Stimulated activated naive B cell treated with anti-CD40 and anti-IgM and Interleukin-4, amounts not matched to agents 10 μg/mL and 1 μg/mL and 100 μg/mL, for 72 hours (primary cell): ENCODE measurements at regions not wholly inside any gene's neighbourhood (a gene's known extent, or its start where the extent isn't known, plus 50 kb on each side); places are given as distances from the start of the nearest gene placed in this dataset.
A peak's percentile ranks its signal among the peaks of the same experiment; 100 is the strongest.
"Not testable (repeated sequence)": the region's sequence is repeated elsewhere in the genome, so short reads cannot be mapped to it uniquely, and the experiment has no call there.

Source experiments
- ATAC-seq, 2 donors: fragments of 150-1000 bp; cut with Tn5 transposase; replicated peaks; 2 replicates each; pipeline ENCODE4 v1.10.0; 2021; ENCODE audit warnings: moderate library complexity in 1 of 2
- DNase-seq: peaks from one replicate; pipeline ENCODE4 v3.0.0; 2021
- H3K27ac Mint-ChIP-seq: one replicate; pipeline ENCODE4 v1.8.0; 2022; ENCODE audit warnings: mild to moderate bottlenecking, mixed read lengths
- H3K27me3 Mint-ChIP-seq, 2 donors: one replicate each; pipeline ENCODE4 v1.8.0; 2022; ENCODE audit warnings: mixed read lengths in 2 of 2
- H3K36me3 Mint-ChIP-seq, 2 donors: one replicate each; pipeline ENCODE4 v1.8.0; 2022; ENCODE audit warnings: mixed read lengths in 2 of 2, mild to moderate bottlenecking in 1 of 2
- H3K4me1 Mint-ChIP-seq, 2 donors: one replicate each; pipeline ENCODE4 v1.8.0; 2022; ENCODE audit warnings: mixed read lengths in 2 of 2, mild to moderate bottlenecking in 1 of 2
- H3K4me3 Mint-ChIP-seq, 2 donors: one replicate each; pipeline ENCODE4 v1.8.0; 2022; ENCODE audit warnings: mild to moderate bottlenecking in 2 of 2, mixed read lengths in 2 of 2, moderate library complexity in 1 of 2
- H3K9me3 Mint-ChIP-seq, 2 donors: one replicate each; pipeline ENCODE4 v1.8.0; 2022; ENCODE audit warnings: mixed read lengths in 2 of 2, mild to moderate bottlenecking in 1 of 2

DNA sequence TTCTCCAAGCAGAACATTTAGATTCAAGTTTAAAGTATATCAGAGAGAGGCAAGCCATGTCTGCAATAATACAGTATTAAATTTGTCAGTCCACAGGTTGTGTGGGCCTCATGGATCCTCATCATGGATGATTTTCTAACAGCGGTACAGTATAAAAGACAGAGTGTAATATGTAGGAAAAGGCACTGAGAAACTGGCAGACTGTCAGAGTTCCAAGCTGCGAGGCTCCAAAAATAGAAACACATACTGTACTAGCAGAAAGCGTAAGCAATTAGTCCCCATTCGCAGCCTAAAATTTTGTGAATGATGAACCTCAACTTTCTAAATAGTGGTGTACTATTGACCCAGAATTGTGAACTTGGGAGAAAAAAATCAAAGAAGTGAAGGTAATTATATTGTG, 933.3 kb downstream of the XPNPEP1 start:
- DNase-seq (no peak), ATAC-seq (no peak)
- Mint-ChIP-seq H3K4me3 (no peak overlapping the region), H3K27ac (no peak overlapping the region), H3K36me3 (no peaks in the 10 kb centered on the region), H3K4me1 (no peaks in the 10 kb centered on the region), H3K27me3 (no peaks in the 10 kb centered on the region), H3K9me3 (peaks cover 0 to 2% of the 10 kb centered on the region in 2 donors)

- Mint-ChIP-seq H3K27me3 (no peaks in the 10 kb centered on the region), H3K27ac (no peak overlapping the region), H3K4me3 (no peak overlapping the region), H3K9me3 (peaks cover 2 to 7% of the 10 kb centered on the region in 2 donors), H3K4me1 (no peaks in the 10 kb centered on the region), H3K36me3 (no peaks in the 10 kb centered on the region)
- ATAC-seq: no peak
- DNase-seq: no peak
Measured at GRCh38 chr10:108982159-108982558, 941.2 kb downstream of the XPNPEP1 start.

GRCh38 chr10:108980869-108981268, 942.4 kb downstream of the XPNPEP1 start:
- H3K27ac Mint-ChIP-seq: no peak overlapping the region
- DNase-seq (no peak), ATAC-seq (no peak)
- H3K4me1 Mint-ChIP-seq: no peaks in the 10 kb centered on the region
- H3K9me3 Mint-ChIP-seq: peaks cover 9 to 12% of the 10 kb centered on the region in 2 donors
- no peaks in the 10 kb centered on the region for H3K36me3 Mint-ChIP-seq
- H3K4me3 Mint-ChIP-seq: no peak overlapping the region
- no peaks in the 10 kb centered on the region for H3K27me3 Mint-ChIP-seq

DNA sequence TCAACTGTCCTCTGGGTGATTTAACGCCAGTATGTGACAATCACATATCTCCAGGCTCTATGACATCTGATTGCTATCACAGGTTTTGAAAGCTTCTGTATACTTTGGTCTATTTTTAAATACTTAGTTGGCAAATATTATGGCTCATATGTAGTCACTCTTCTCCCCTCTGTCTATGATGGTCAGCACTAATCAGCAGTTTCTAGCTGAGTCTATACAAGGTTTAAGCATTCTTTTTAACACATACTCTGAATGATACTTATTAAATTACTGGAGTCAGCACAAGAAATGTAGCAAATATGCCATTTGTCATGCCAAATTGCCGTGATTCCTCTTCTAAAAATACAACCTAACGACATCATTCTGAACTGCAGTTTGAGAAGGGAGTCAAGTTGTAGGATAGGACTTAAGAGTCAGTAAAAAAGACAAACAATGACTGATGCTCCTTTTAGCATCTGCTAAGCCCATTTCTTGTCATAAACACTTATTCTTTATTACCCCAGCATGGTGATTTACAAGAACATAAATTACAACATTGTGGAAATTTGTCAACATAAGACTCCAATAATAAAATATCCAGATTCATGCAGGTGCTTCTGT, 947.8 kb downstream of the XPNPEP1 start:
- H3K27me3 Mint-ChIP-seq: no peaks in the 10 kb centered on the region
- H3K9me3 Mint-ChIP-seq: peaks cover 12 to 14% of the 10 kb centered on the region in 2 donors
- DNase-seq: no peak
- H3K27ac Mint-ChIP-seq: no peak overlapping the region
- H3K36me3 Mint-ChIP-seq: no peaks in the 10 kb centered on the region
- no peaks in the 10 kb centered on the region for H3K4me1 Mint-ChIP-seq
- no peak overlapping the region for H3K4me3 Mint-ChIP-seq
- no peak for ATAC-seq

GRCh38 chr10:108970016-108970415, 953.3 kb downstream of the XPNPEP1 start:
- DNase-seq (no peak), ATAC-seq (no peak)
- no peak overlapping the region for H3K4me3 Mint-ChIP-seq
- H3K27ac Mint-ChIP-seq: no peak overlapping the region
- H3K4me1 Mint-ChIP-seq: no peaks in the 10 kb centered on the region
- H3K9me3 Mint-ChIP-seq: peaks cover 3 to 7% of the 10 kb centered on the region in 2 donors
- H3K36me3 Mint-ChIP-seq: no peaks in the 10 kb centered on the region
- H3K27me3 Mint-ChIP-seq: no peaks in the 10 kb centered on the region

GRCh38 chr10:108966411-108966810, 956.9 kb downstream of the XPNPEP1 start:
- Mint-ChIP-seq H3K9me3 (peaks cover 0 to 2% of the 10 kb centered on the region in 2 donors), H3K36me3 (no peaks in the 10 kb centered on the region), H3K4me3 (no peak overlapping the region), H3K4me1 (no peaks in the 10 kb centered on the region), H3K27ac (no peak overlapping the region), H3K27me3 (no peaks in the 10 kb centered on the region)
- no peak for DNase-seq
- no peak for ATAC-seq

- Mint-ChIP-seq H3K27me3 (no peaks in the 10 kb centered on the region), H3K9me3 (peaks cover 0 to 2% of the 10 kb centered on the region in 2 donors), H3K27ac (no peak overlapping the region), H3K4me1 (no peaks in the 10 kb centered on the region), H3K36me3 (no peaks in the 10 kb centered on the region), H3K4me3 (no peak overlapping the region)
- DNase-seq (no peak), ATAC-seq (no peak)
Measured at GRCh38 chr10:108966005-108966404, 957.3 kb downstream of the XPNPEP1 start.

DNA sequence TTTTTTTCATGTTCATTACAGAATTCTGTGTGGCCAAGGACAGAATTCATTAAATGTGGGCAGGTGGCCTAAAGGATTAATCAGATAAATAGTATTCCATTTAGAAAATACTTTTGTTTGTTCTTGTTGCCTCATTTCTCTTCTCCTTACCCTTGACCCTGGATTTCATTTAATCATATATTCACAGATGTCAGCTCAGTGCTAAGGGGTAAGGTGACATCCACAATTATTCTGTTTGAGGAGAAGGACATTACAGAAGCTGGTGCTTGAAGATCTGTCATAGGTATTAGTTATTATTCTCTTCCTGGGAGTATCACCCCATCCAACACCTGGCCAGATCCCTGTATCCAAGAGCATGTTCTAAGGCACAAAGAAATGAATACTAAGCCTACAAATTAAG, 961.1 kb downstream of the XPNPEP1 start:
- no peaks in the 10 kb centered on the region for H3K27me3 Mint-ChIP-seq
- H3K9me3 Mint-ChIP-seq: peaks cover 0 to 1% of the 10 kb centered on the region in 2 donors
- H3K27ac Mint-ChIP-seq: no peak overlapping the region
- H3K4me3 Mint-ChIP-seq: no peak overlapping the region
- DNase-seq: no peak
- no peaks in the 10 kb centered on the region for H3K4me1 Mint-ChIP-seq
- no peaks in the 10 kb centered on the region for H3K36me3 Mint-ChIP-seq
- ATAC-seq: no peak

- Mint-ChIP-seq H3K27ac (no peak overlapping the region), H3K4me3 (no peak overlapping the region), H3K4me1 (no peaks in the 10 kb centered on the region), H3K9me3 (peaks cover 8 to 14% of the 10 kb centered on the region in 2 donors), H3K36me3 (no peaks in the 10 kb centered on the region), H3K27me3 (no peaks in the 10 kb centered on the region)
- no peak for DNase-seq
- no peak for ATAC-seq
Measured at GRCh38 chr10:108957681-108958080, 965.6 kb downstream of the XPNPEP1 start.

DNA sequence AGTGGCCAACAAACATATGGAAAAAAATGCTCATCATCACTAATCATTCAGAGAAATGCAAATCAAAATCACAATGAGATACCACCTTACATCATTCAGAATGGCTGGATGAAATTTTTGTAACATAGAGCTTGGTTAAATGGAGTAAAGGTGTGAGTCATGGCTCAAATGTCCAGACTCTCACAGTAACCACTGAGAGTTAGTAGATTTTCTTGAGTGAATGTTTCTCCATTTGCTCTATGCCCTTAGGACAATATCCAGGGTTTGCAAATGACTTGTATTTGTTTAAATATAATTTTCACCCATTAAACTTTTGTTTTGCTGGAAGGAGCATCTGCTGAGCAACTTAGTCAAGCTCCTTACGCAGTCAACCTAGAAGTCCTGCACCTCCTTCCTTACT, 967.2 kb downstream of the XPNPEP1 start:
- no peaks in the 10 kb centered on the region for H3K4me1 Mint-ChIP-seq
- no peaks in the 10 kb centered on the region for H3K36me3 Mint-ChIP-seq
- ATAC-seq (no peak), DNase-seq (no peak)
- H3K9me3 Mint-ChIP-seq: peaks cover 12 to 23% of the 10 kb centered on the region in 2 donors
- H3K27me3 Mint-ChIP-seq: no peaks in the 10 kb centered on the region
- no peak overlapping the region for H3K27ac Mint-ChIP-seq
- no peak overlapping the region for H3K4me3 Mint-ChIP-seq

DNA sequence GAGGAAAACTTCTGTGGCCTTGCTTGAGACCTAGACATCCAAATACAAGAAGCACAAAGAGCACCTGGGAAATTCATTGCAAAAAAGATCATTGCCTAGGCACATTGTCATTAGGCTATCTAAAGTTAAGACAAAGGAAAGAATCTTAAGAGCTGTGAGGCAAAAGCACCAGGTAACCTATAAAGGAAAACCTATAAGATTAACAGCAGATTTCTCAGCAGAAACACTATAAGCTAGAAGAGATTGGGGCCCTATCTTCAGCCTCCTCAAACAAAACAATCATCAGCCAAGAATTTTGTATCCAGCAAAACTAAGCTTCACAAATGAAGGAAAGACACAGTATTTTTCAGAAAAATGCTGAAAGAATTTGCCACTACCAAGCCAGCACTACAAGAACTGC, 1003.3 kb downstream of the XPNPEP1 start:
- not testable (repeated sequence) for H3K27ac Mint-ChIP-seq, H3K4me1 Mint-ChIP-seq, H3K27me3 Mint-ChIP-seq, DNase-seq, H3K36me3 Mint-ChIP-seq, ATAC-seq, H3K4me3 Mint-ChIP-seq
- peaks cover 11 to 12% of the 10 kb centered on the region in 2 donors for H3K9me3 Mint-ChIP-seq

DNA sequence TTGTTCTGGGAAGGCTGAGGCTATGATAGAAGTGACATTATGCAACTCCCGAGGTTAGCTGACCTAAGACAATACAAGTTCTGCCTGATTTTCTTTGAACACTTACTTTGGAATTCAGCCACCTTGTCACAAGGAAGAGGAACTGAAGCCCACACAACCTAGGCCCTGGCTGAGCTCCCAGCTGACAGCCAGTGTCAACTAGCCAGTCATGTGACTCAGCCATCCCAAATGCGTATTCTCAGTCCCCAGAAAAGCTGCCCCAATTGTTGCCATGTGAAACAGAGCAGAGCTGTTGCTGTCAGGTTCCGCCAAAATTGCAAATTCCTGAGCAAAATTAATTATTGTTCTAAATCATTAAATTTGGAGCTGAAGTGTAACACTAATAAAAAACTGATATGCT, 1010.0 kb downstream of the XPNPEP1 start:
- ATAC-seq (no peak), DNase-seq (no peak)
- Mint-ChIP-seq H3K9me3 (no peaks in the 10 kb centered on the region), H3K27me3 (peaks cover 20 to 23% of the 10 kb centered on the region in 2 donors), H3K4me1 (no peaks in the 10 kb centered on the region), H3K27ac (no peak overlapping the region), H3K4me3 (no peak overlapping the region), H3K36me3 (no peaks in the 10 kb centered on the region)

DNA sequence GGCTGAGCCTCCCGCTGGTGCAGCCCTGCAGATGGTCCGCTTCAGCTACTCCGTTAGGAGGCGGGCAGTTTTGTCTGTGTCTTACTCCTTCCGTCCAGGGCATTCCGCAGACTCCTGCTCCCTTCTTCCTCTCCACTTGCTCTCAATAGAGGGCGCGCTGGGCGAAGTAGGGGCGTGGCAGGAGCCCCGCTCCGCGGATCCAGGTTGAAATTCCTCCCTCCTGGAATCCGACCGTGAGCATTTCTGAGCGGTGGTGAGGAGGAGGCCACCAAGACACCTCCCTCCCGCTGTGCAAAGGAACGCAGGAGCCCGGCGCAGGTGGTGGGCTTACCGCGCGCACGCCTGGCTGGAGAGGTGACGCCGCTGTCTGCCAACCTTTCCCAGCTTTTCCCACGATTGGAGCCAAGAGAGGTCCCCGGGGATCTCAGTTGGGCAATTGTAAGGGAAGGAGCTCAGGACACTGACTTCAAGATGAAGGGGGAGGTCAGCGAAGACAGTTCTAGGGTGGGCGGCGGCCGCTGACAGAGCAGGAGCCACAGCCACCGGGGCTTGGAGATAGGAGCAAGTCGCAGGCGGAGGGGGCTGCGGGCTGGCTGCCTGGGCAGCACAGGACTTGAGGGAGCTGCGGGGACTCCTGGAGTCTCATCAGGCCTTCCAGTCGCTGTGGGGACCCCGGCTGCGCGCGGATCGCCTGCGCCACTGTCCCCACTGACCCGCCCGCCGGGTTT, 1011.3 kb downstream of the XPNPEP1 start:
- Mint-ChIP-seq H3K36me3 (no peaks in the 10 kb centered on the region), H3K27me3 (peaks cover 20 to 28% of the 10 kb centered on the region in 2 donors), H3K4me3 (peak overlapping the region; percentile 46 to 48), H3K4me1 (no peaks in the 10 kb centered on the region), H3K9me3 (no peaks in the 10 kb centered on the region), H3K27ac (no peak overlapping the region)
- DNase-seq (no peak), ATAC-seq (peak in 1 of 2 donors; percentile 50)

GRCh38 chr10:108908096-108908495, 1015.2 kb downstream of the XPNPEP1 start:
- H3K27ac Mint-ChIP-seq: no peak overlapping the region
- DNase-seq (no peak), ATAC-seq (no peak)
- no peaks in the 10 kb centered on the region for H3K36me3 Mint-ChIP-seq
- H3K27me3 Mint-ChIP-seq: peaks cover 16 to 26% of the 10 kb centered on the region in 2 donors
- H3K9me3 Mint-ChIP-seq: no peaks in the 10 kb centered on the region
- no peak overlapping the region for H3K4me3 Mint-ChIP-seq
- no peaks in the 10 kb centered on the region for H3K4me1 Mint-ChIP-seq

DNA sequence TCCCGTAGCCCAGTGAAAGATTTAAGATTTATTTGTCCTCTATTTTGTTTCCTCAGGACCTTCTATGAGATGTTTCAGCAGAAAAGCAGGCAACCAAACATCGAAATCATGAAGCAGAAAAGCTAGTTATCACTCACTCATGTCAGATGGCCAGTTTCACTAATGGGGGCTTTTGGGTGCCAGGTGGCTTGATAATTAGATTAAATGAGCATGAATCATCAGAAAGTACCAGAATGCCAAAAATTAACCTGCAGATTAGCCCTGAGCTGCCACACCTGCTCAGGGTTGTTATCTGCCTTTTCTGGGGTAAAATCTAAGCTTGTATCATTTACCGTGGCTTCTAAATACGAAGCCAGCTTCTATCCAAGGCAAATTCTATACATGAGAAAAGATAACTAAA, 1017.5 kb downstream of the XPNPEP1 start:
- Mint-ChIP-seq H3K36me3 (no peaks in the 10 kb centered on the region), H3K4me3 (no peak overlapping the region), H3K27me3 (peaks cover 0 to 12% of the 10 kb centered on the region in 2 donors), H3K9me3 (no peaks in the 10 kb centered on the region), H3K4me1 (peaks cover 0 to 5% of the 10 kb centered on the region in 2 donors), H3K27ac (no peak overlapping the region)
- ATAC-seq (no peak), DNase-seq (no peak)
